Right atrium auricular region (tissue), 2 donors: ENCODE measurements at regions not wholly inside any gene's neighbourhood (a gene's known extent, or its start where the extent isn't known, plus 50 kb on each side); places are given as distances from the start of the nearest gene placed in this dataset.

Experiments used
- DNase-seq: peaks from one replicate; pipeline ENCODE4 v3.0.0-alpha.2; 2019; ENCODE audit warnings: low spot score
- H3K27ac ChIP-seq, 2 donors: fragments of 200-600 bp; sonication (generic); 1 replicate in 1 of 2; 2 replicates in 1 of 2; pipeline ENCODE4 v1.5.1; 2016 to 2019
- H3K27me3 ChIP-seq, 2 donors: fragments of 200-600 bp; sonication (generic); one replicate each; pipeline versions ENCODE4 v1.5.1 to v1.6.0; 2017 to 2019
- H3K36me3 ChIP-seq: fragments of 200-600 bp; sonication (generic); one replicate; pipeline ENCODE4 v1.5.1; 2016
- H3K4me1 ChIP-seq, 2 donors: fragments of 200-600 bp; sonication (generic); one replicate each; pipeline versions ENCODE4 v1.5.1 to v1.6.0; 2017 to 2019
- H3K4me3 ChIP-seq, 2 donors: fragments of 200-600 bp; sonication (generic); 1 replicate in 1 of 2; 2 replicates in 1 of 2; pipeline ENCODE4 v1.5.1; 2017 to 2019; ENCODE audit warnings: mild to moderate bottlenecking in 1 of 2, moderate library complexity in 1 of 2
- H3K9me3 ChIP-seq, 2 donors: fragments of 200-600 bp; sonication (generic); one replicate each; pipeline ENCODE4 v1.5.1; 2019
- TF ChIP-seq, protein P1 (sequence below), 2 donors: fragments of 200-600 bp; sonication (generic); IDR thresholded peaks; one replicate each; pipeline ENCODE4 v1.5.1; 2019; ENCODE audit warnings: antibody characterized with exemption in 2 of 2

DNA sequence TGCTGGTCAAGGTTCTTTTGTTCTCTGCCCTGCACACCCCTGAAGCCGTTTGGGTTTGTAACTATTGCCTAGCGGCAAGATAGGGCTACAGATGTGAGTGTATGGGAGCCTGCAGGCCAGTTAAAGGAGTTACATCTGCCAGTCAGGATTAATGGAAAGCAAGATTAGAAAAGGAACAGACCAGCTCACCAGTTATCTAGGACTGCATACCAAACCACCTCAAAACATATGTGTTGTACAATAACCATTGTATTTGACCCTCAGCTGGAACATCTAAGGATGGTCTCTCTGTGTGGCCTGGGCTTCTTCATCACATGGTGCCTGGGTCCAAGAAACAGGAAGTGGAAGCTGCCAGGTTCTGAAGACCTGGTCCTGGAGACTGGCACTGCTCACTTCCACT lies 52.5 kb upstream of the FBXO28 start:
- no peak overlapping the region for H3K4me3 ChIP-seq
- no peaks in the 10 kb centered on the region for H3K36me3 ChIP-seq
- TF ChIP-seq, protein P1, sequence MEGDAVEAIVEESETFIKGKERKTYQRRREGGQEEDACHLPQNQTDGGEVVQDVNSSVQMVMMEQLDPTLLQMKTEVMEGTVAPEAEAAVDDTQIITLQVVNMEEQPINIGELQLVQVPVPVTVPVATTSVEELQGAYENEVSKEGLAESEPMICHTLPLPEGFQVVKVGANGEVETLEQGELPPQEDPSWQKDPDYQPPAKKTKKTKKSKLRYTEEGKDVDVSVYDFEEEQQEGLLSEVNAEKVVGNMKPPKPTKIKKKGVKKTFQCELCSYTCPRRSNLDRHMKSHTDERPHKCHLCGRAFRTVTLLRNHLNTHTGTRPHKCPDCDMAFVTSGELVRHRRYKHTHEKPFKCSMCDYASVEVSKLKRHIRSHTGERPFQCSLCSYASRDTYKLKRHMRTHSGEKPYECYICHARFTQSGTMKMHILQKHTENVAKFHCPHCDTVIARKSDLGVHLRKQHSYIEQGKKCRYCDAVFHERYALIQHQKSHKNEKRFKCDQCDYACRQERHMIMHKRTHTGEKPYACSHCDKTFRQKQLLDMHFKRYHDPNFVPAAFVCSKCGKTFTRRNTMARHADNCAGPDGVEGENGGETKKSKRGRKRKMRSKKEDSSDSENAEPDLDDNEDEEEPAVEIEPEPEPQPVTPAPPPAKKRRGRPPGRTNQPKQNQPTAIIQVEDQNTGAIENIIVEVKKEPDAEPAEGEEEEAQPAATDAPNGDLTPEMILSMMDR (IDR thresholded peaks at IDR 0.05), result no peak
- H3K27ac ChIP-seq, result no peak overlapping the region
- peaks cover 0 to 7% of the 10 kb centered on the region in 2 donors for H3K9me3 ChIP-seq
- H3K4me1 ChIP-seq, result no peaks in the 10 kb centered on the region
- H3K27me3 ChIP-seq, result no peaks in the 10 kb centered on the region
- DNase-seq, result no peak

DNA sequence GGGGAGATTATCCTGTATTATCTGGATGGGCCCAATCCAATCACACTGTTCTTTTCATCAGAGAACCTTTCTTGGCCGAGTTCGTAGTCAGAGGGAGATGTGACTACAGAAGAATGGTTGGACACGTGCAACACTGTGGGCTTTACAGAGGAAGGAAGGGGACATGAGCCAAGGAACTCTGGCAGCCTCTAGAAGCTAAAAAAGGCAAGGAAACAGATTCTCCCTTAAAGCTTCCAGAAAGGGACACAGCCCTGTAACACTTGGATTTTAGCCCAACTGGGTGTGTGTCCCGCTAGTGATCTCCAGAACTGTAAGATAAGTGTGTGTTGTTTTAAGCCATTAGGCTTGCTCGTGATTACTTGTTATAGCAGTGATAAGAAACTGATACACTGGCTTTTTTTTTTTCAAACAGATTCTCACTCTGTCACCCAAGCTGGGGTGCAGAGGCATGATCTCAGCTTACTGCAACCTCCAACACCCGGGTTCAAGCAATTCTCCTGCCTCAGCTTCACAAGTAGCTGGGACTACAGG lies 53.9 kb upstream of the FBXO28 start:
- no peaks in the 10 kb centered on the region for H3K27me3 ChIP-seq
- H3K9me3 ChIP-seq, result peaks cover 0 to 7% of the 10 kb centered on the region in 2 donors
- no peaks in the 10 kb centered on the region for H3K36me3 ChIP-seq
- no peak for DNase-seq
- TF ChIP-seq, protein P1 (IDR thresholded peaks at IDR 0.05), result no peak
- H3K27ac ChIP-seq, result no peak overlapping the region
- H3K4me1 ChIP-seq, result no peaks in the 10 kb centered on the region
- H3K4me3 ChIP-seq, result no peak overlapping the region

DNA sequence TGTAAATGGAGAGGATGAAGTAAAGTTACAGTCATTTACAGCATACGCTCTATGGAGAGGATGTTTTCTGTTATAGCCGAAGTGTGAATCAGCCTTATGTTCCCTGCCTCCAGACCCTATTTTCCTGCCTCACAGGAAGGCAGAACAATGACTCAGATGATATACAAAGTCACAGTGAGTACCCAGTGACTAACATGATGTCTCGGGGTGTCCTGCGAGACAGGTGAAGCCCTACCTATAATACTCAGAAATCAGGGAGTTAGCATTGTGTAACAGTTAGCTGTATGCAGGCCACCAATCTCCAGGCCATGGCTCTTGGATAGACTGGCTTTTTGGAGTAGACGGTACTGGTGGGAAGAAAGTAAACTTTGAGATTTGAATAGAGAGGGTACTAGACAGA lies 55.6 kb upstream of the FBXO28 start:
- no peaks in the 10 kb centered on the region for H3K4me1 ChIP-seq
- H3K27ac ChIP-seq, result no peak overlapping the region
- no peak for DNase-seq
- H3K27me3 ChIP-seq, result no peaks in the 10 kb centered on the region
- no peaks in the 10 kb centered on the region for H3K36me3 ChIP-seq
- TF ChIP-seq, protein P1 (IDR thresholded peaks at IDR 0.05), result no peak
- H3K9me3 ChIP-seq, result peaks cover 0 to 7% of the 10 kb centered on the region in 2 donors
- no peak overlapping the region for H3K4me3 ChIP-seq

DNA sequence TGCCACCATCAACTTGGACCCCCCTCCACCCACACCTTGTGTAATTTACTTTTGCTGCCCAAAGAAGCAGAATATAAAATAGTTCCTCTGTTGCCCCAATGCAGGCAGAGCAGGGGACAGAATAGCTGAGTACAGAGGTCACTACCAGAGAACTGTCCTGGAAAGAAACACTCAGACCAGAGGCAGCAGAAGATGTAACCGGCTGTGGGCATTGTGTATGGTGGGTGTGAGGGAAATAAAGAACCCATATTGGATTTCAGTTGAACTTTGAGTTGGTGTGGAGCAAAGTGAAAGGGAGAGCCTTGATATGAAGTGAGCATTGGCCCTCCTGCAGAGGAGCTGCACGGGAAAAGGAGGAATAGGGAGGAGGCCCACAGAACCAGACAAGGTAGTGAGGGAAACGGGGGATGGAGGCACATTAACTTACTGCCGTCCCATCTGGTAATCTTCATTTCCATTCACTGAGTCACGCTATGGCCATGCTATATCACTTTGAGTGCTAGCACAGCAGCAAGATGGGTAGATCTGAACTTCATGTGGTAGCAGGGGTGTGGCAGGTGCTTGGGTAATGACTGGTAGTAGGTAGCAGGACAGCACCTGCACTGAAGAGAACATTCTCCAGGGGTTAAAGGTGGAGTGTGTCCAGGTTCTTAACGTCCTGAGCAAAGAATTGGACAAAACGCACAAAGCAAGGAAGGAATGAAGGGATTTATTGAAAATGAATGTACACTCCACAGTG lies 56.3 kb upstream of the FBXO28 start:
- TF ChIP-seq, protein P1 (IDR thresholded peaks at IDR 0.05), result no peak
- Histone ChIP-seq H3K4me1 (no peaks in the 10 kb centered on the region), H3K27ac (no peak overlapping the region), H3K36me3 (no peaks in the 10 kb centered on the region), H3K4me3 (no peak overlapping the region), H3K9me3 (peaks cover 0 to 7% of the 10 kb centered on the region in 2 donors), H3K27me3 (no peaks in the 10 kb centered on the region)
- no peak for DNase-seq

DNA sequence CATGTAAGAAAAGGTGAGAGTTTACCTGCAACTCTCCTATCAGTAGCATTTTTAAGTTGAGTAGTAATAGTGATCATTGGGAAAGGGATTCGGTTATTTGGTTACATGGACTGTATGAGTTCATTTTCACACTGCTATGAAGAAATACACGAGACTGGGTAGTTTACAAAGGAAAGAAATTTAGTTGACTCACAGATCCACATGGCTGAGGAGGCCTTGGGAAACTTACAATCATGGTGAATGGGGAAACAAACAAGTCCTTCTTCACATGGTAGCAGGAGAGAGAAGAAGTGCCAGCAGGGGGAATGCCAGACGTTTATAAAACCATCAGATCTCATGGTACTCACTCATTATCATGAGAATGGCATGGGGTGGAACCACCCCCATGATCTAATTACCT lies 59.3 kb upstream of the FBXO28 start:
- no peak for DNase-seq
- Histone ChIP-seq H3K27me3 (no peaks in the 10 kb centered on the region), H3K27ac (no peak overlapping the region), H3K36me3 (no peaks in the 10 kb centered on the region), H3K4me1 (no peaks in the 10 kb centered on the region), H3K9me3 (no peaks in the 10 kb centered on the region), H3K4me3 (no peak overlapping the region)
- TF ChIP-seq, protein P1 (IDR thresholded peaks at IDR 0.05), result no peak

DNA sequence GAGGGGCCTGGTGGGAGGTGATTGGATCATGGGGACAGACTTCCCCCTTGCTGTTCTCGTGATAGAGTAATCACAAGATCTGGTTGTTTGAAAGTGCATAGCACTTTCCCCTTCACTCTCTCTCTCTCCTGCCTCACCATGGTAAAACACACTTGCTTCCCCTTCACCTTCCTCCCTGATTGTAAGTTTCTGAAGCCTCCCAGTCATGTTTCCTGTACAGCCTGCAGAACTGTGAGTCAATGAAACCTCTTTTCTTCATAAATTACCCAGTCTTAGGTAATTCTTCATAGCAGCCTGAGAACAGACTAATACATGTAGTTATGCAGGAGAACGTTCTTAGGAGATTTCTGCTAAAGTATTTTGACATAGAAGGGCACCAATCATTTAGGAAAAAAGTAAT lies 59.9 kb upstream of the FBXO28 start:
- Histone ChIP-seq H3K36me3 (no peaks in the 10 kb centered on the region), H3K4me1 (no peaks in the 10 kb centered on the region), H3K9me3 (no peaks in the 10 kb centered on the region), H3K4me3 (no peak overlapping the region), H3K27me3 (no peaks in the 10 kb centered on the region), H3K27ac (no peak overlapping the region)
- TF ChIP-seq, protein P1 (IDR thresholded peaks at IDR 0.05), result no peak
- DNase-seq, result no peak
